ENCODE measurements at regions not wholly inside any gene's neighbourhood (a gene's known extent, or its start where the extent isn't known, plus 50 kb on each side); places are given as distances from the start of the nearest gene placed in this dataset.
A peak's percentile ranks its signal among the peaks of the same experiment; 100 is the strongest.

- no peak for DNase-seq (ENCODE audit: missing footprints)
- intact Hi-C loops (cut with DNase I), result no loop called here
- ATAC-seq, result no peak
Observed at GRCh38 chr5:98243972-98244371, 529.5 kb upstream of the RGMB start.

GRCh38 chr5:98248949-98249348 lies 524.5 kb upstream of the RGMB start:
- DNase-seq (ENCODE audit: missing footprints) (no peak), ATAC-seq (no peak)
- intact Hi-C loops (cut with DNase I), result no loop called here

- no peak for DNase-seq (ENCODE audit: missing footprints)
- no peak for ATAC-seq
- intact Hi-C loops (cut with DNase I), result no loop called here
Observed at GRCh38 chr5:98258939-98259338, 514.5 kb upstream of the RGMB start.

- DNase-seq (ENCODE audit: missing footprints) (no peak), ATAC-seq (no peak)
- intact Hi-C loops (cut with DNase I), result no loop called here
Observed at GRCh38 chr5:98259595-98259994, 513.9 kb upstream of the RGMB start.

- ATAC-seq (no peak), DNase-seq (ENCODE audit: missing footprints) (no peak)
- intact Hi-C loops (cut with DNase I), result no loop called here
Observed at GRCh38 chr5:98263084-98263483, 510.4 kb upstream of the RGMB start.

- intact Hi-C loops (cut with DNase I), result no loop called here
- peak; percentile 53 for DNase-seq (ENCODE audit: missing footprints)
- ATAC-seq, result no peak
Observed at GRCh38 chr5:98268162-98268860, 505.2 kb upstream of the RGMB start.

- ATAC-seq (no peak), DNase-seq (ENCODE audit: missing footprints) (no peak)
- intact Hi-C loops (cut with DNase I), result no loop called here
Observed at GRCh38 chr5:98275980-98276379, 497.5 kb upstream of the RGMB start.

DNA sequence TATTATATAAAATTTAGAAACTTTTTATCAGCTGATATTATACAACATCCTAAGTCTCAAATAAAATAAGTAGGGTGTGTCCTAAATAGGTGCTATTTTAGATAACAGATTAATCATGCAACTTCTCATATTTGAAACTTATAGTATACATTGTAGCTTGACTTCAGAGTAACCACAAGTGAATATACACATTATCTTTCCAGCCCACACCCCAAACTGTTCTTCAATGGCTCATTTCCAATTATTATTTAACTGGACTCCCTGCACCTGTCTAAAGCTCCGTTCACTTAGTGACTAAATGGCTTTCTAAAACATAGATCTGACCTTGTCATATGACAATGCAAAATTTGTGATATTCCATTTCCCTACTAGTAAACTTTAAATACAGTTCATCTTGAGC lies 490.9 kb upstream of the RGMB start:
- no peak for DNase-seq (ENCODE audit: missing footprints)
- no peak for ATAC-seq
- intact Hi-C loops (cut with DNase I), result no loop called here

DNA sequence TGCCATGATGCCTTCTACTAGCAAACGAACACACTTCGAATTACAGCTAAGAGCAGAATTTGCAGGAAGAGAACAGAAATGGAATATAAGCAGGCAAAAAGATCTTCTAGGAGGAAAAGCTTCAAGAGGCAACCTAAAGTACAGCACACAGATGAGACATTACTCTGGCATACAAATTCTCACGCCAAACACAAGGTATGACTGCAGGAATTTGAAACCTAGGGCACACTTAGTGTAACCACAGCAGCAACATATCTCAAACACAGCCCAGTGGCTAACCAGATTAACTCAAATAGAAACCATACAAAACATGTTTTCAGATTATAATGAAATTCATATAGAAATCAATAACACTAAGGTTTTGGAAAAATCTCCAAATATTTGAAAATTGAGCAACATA lies 481.0 kb upstream of the RGMB start:
- no peak for DNase-seq (ENCODE audit: missing footprints)
- no peak for ATAC-seq
- intact Hi-C loops (cut with DNase I), result no loop called here

DNA sequence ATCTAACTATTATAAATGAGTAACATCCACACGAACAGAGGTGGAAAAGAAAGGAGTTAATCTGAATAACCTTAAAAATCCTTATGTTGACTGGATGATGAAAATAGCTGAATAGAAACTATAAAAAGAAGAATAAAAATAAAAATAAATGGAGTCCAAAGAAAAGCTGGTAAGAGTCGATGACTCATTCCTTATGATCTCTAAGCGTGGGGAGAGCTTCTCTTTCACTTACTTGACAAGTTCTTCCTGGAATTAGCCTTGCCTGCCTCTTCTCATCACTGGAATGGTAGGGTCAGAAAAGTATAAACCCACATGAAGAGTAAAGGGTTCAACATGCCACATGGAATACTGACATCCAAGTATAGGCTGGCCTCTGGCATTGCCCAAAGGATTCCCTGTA lies 477.0 kb upstream of the RGMB start:
- intact Hi-C loops (cut with DNase I), result no loop called here
- ATAC-seq, result no peak
- no peak for DNase-seq (ENCODE audit: missing footprints)

- DNase-seq (ENCODE audit: missing footprints) (no peak), ATAC-seq (no peak)
- intact Hi-C loops (cut with DNase I), result no loop called here
Observed at GRCh38 chr5:98299435-98299834, 474.0 kb upstream of the RGMB start.

- intact Hi-C loops (cut with DNase I), result no loop called here
- DNase-seq (ENCODE audit: missing footprints), result no peak
- ATAC-seq, result no peak
Observed at GRCh38 chr5:98301547-98301946, 471.9 kb upstream of the RGMB start.

- no peak for DNase-seq (ENCODE audit: missing footprints)
- no peak for ATAC-seq
- intact Hi-C loops (cut with DNase I), result no loop called here
Observed at GRCh38 chr5:98307811-98308210, 465.7 kb upstream of the RGMB start.

- ATAC-seq, result no peak
- intact Hi-C loops (cut with DNase I), result no loop called here
- no peak for DNase-seq (ENCODE audit: missing footprints)
Observed at GRCh38 chr5:98308231-98308630, 465.2 kb upstream of the RGMB start.

GRCh38 chr5:98308960-98309359 lies 464.5 kb upstream of the RGMB start:
- intact Hi-C loops (cut with DNase I), result no loop called here
- ATAC-seq, result no peak
- DNase-seq (ENCODE audit: missing footprints), result no peak

- DNase-seq (ENCODE audit: missing footprints), result no peak
- peak; percentile 37 for ATAC-seq
- intact Hi-C loops (cut with DNase I), result no loop called here
Observed at GRCh38 chr5:98309785-98310598, 463.5 kb upstream of the RGMB start.

DNA sequence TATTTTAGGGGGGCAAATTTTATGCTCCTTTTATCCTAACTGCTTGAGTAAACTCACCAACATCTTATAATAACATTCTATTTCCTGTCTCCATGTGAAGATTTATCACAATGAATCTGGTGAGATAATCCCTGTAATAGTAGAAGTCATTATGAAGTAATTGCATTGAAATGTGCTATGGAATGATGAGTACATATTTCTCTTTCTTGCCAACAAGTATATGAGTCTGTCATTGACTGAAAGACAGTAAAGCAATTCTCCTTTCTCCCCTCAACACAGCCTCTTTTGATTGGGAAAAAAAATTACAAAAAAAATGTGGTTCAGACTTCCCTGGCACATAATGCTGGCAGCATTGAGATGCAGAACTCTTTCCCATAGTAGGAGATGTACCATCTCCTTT lies 459.2 kb upstream of the RGMB start:
- ATAC-seq, result no peak
- intact Hi-C loops (cut with DNase I), result no loop called here
- DNase-seq (ENCODE audit: missing footprints), result no peak

- DNase-seq (ENCODE audit: missing footprints) (no peak), ATAC-seq (no peak)
- intact Hi-C loops (cut with DNase I), result no loop called here
Observed at GRCh38 chr5:98318386-98318785, 455.1 kb upstream of the RGMB start.

DNA sequence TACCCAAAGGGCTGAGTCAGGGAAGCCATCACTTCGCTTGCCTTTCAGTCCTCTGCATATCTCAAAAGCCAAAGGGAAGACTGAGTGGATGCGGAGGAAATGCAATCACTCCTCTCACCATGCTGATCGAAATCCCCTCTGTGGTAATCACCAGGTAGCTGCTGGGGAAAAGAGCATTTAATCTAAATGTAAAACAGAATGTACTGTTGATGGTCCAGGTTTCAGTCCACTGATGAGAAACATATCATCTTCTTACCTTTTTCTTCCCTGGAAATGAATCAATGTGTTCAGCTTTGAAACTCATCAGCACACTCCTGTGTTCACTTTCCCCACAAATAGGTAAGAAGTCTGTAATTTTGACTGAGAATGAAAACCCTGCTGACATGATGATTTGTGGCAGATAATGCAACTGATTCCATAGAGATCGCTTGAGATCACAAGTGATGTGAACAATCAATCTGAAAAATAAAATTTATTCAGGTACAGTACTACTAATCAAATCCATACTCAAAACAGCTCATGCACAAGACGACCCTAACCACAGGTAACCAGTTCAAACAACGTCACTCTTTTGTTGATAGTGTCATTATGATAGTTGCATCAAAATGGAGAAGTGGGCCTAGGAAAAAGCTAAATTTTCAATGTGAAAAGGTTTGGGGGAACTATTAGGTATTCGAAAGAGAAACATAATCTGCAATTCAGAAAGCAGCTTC lies 454.0 kb upstream of the RGMB start:
- ATAC-seq, result no peak
- DNase-seq (ENCODE audit: missing footprints), result no peak
- intact Hi-C loops (cut with DNase I), result no loop called here

DNA sequence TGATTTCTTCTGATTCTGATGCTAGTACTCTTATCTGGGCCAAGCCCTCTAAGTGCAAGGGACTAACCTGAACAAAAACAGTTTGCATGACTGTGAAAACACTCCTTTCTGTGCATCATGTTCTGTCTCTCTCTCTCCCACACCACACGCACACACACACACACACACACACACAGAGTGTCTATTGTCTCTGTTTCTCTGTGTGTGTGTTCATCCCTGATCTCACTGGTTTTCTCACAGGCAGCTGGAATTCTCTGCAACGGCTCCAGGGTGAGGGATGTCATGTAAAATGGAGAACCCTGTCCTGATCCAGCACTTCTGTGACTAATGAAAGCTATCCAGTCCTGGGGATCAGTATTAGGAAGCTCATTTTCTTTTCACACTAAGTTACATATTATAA lies 453.1 kb upstream of the RGMB start:
- intact Hi-C loops (cut with DNase I), result no loop called here
- ATAC-seq (no peak), DNase-seq (ENCODE audit: missing footprints) (no peak)
